CD14-positive monocyte (primary cell): ENCODE measurements at regions not wholly inside any gene's neighbourhood (a gene's known extent, or its start where the extent isn't known, plus 50 kb on each side); places are given as distances from the start of the nearest gene placed in this dataset.
A peak's percentile ranks its signal among the peaks of the same experiment; 100 is the strongest.

Experiments used
- DNase-seq, 3 donors: peaks; one replicate each; pipeline ENCODE4 v3.0.0-alpha.2; 2011 to 2022
- H2AFZ ChIP-seq: 2 replicates; pipeline ENCODE4 v1.6.0; 2012; ENCODE audit warnings: mild to moderate bottlenecking, low read depth, low read length, inconsistent platforms; ENCODE audit not compliant: insufficient read depth, poor library complexity, severe bottlenecking
- H3K27ac ChIP-seq, 2 donors: 1 replicate in 1 of 2; 2 replicates in 1 of 2; pipeline ENCODE4 v1.5.1; 2012 to 2013; ENCODE audit warnings: low read length in 2 of 2, control low read depth in 1 of 2, inconsistent platforms in 1 of 2, low read depth in 1 of 2, mild to moderate bottlenecking in 1 of 2
- H3K27me3 ChIP-seq, 2 donors: one replicate each; pipeline versions ENCODE4 v1.6.0 to v1.6.1; 2011 to 2013; ENCODE audit warnings: low read length in 2 of 2; ENCODE audit not compliant: control insufficient read depth in 2 of 2, insufficient read depth in 2 of 2
- H3K36me3 ChIP-seq, 2 donors: replicated peaks in 1 of 2; 1 replicate in 1 of 2; 2 replicates in 1 of 2; pipeline versions ENCODE4 v1.5.1 to v1.6.1; 2012 to 2013; ENCODE audit warnings: low read length in 2 of 2, control low read depth in 1 of 2, inconsistent platforms in 1 of 2, mild to moderate bottlenecking in 1 of 2; ENCODE audit not compliant: insufficient read depth in 2 of 2, control insufficient read depth in 1 of 2
- H3K4me1 ChIP-seq, 2 donors: 1 replicate in 1 of 2; 2 replicates in 1 of 2; pipeline versions ENCODE4 v1.5.1 to v1.6.1; 2012 to 2013; ENCODE audit warnings: low read length in 2 of 2, control low read depth in 1 of 2, inconsistent platforms in 1 of 2, mild to moderate bottlenecking in 1 of 2, moderate library complexity in 1 of 2; ENCODE audit not compliant: insufficient read depth in 2 of 2, control insufficient read depth in 1 of 2
- H3K4me2 ChIP-seq: replicated peaks from 2 replicates; pipeline ENCODE3; 2012; ENCODE audit warnings: low read length, moderate library complexity, mild to moderate bottlenecking; ENCODE audit not compliant: poor library complexity, severe bottlenecking; ENCODE audit errors: extremely low read depth
- H3K4me3 ChIP-seq, 3 experiments: fragments of 200-600 bp in 1 of 3; sonication (generic) in 1 of 3; replicated peaks in 1 of 3; 1 replicate in 2 of 3; 2 replicates in 1 of 3; pipeline ENCODE4 v1.5.1; 2011 to 2013; ENCODE audit warnings: low read length in 3 of 3, mild to moderate bottlenecking in 3 of 3, control low read depth in 2 of 3, low read depth in 2 of 3, inconsistent platforms in 1 of 3, moderate library complexity in 1 of 3
- H3K79me2 ChIP-seq: 2 replicates; pipeline ENCODE4 v1.6.0; 2012; ENCODE audit warnings: mild to moderate bottlenecking, control low read depth, inconsistent platforms, low read length, moderate library complexity; ENCODE audit not compliant: insufficient read depth
- H3K9ac ChIP-seq: 2 replicates; pipeline ENCODE4 v1.6.0; 2017; ENCODE audit warnings: low read length, mild to moderate bottlenecking; ENCODE audit not compliant: insufficient read depth, poor library complexity, severe bottlenecking
- H3K9me3 ChIP-seq, 2 donors: replicated peaks in 1 of 2; 1 replicate in 1 of 2; 2 replicates in 1 of 2; pipeline versions ENCODE4 v1.5.1 to v1.6.1; 2012 to 2013; ENCODE audit warnings: low read length in 2 of 2, control low read depth in 1 of 2; ENCODE audit not compliant: control insufficient read depth in 1 of 2, insufficient read depth in 1 of 2
- H4K20me1 ChIP-seq: 2 replicates; pipeline ENCODE4 v1.6.0; 2012; ENCODE audit warnings: mild to moderate bottlenecking, low read length, control low read depth, moderate library complexity; ENCODE audit not compliant: insufficient read depth
- H3K27ac Mint-ChIP-seq, 7 donors: one replicate each; pipeline ENCODE4 v1.8.0; 2020; ENCODE audit warnings: mild to moderate bottlenecking in 7 of 7, mixed read lengths in 7 of 7, moderate library complexity in 6 of 7, inconsistent platforms in 2 of 7
- H3K27me3 Mint-ChIP-seq, 3 donors: one replicate each; pipeline ENCODE4 v1.8.0; 2021 to 2022; ENCODE audit warnings: low read depth in 3 of 3, mild to moderate bottlenecking in 3 of 3, mixed read lengths in 3 of 3, moderate library complexity in 3 of 3, inconsistent platforms in 1 of 3
- H3K36me3 Mint-ChIP-seq, 2 donors: one replicate each; pipeline ENCODE4 v1.8.0; 2020; ENCODE audit warnings: mixed read lengths in 2 of 2, inconsistent platforms in 1 of 2, mild to moderate bottlenecking in 1 of 2
- H3K4me1 Mint-ChIP-seq: one replicate; pipeline ENCODE4 v1.8.0; 2020; ENCODE audit warnings: mild to moderate bottlenecking, mixed read lengths
- H3K4me3 Mint-ChIP-seq, 2 donors: one replicate each; pipeline ENCODE4 v1.8.0; 2020; ENCODE audit warnings: mild to moderate bottlenecking in 2 of 2, mixed read lengths in 2 of 2, moderate library complexity in 1 of 2
- H3K9me3 Mint-ChIP-seq, 7 donors: one replicate each; pipeline ENCODE4 v1.8.0; 2020 to 2022; ENCODE audit warnings: mixed read lengths in 7 of 7, mild to moderate bottlenecking in 6 of 7, moderate library complexity in 6 of 7, inconsistent platforms in 2 of 7
- CTCF ChIP-seq: fragments of 200-600 bp; IDR thresholded peaks from one replicate; pipeline ENCODE4 v1.8.0; 2022; ENCODE audit warnings: antibody characterized with exemption, mild to moderate bottlenecking
- WGBS: methylation state at CpG from one replicate; pipeline ENCODE4 v1.1.5; 2013; ENCODE audit warnings: missing lambda C conversion rate; ENCODE audit not compliant: insufficient coverage; 5-methylcytosine and 5-hydroxymethylcytosine counted together
- intact Hi-C, 2 donors: fragments of 100-400 bp; cut with micrococcal nuclease; formaldehyde crosslinking; loops; one replicate each; pipeline versions ENCODE4 v1.15.0 to v1.15.1; 2023

DNA sequence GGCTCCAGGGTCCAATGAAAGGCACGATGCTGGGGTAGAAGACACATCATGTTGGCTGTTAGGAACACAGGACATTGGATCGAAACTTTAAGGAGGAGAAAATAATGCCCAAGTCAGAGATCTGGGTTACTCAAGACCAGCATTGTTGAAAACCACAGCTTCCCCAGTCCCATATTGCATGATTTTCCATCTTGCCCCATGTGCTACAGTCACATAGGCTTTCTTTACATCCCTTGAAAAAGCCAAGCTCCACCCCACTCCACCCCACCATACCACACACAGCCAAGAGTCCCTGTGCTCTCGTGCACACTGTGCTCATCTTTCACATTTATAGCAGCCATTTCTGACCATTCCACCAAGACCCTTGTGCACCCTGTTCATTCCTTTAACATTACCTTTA is 636.2 kb downstream of the DIAPH3 start:
- no peaks in the 10 kb centered on the region for H3K36me3 ChIP-seq
- H3K4me1 ChIP-seq: peaks cover 0 to 14% of the 10 kb centered on the region in 2 donors
- intact Hi-C loops: no loop called here
- no peaks in the 10 kb centered on the region for H4K20me1 ChIP-seq
- H3K4me3 ChIP-seq: no peak overlapping the region
- no CpG with 5 or more reads among the region's 3 CpGs for WGBS
- Mint-ChIP-seq H3K9me3 (peaks cover 2 to 7% (median 4%) of the 10 kb centered on the region in 7 donors), H3K27ac (no peak overlapping the region), H3K27me3 (peaks cover 0 to 2% (median 0%) of the 10 kb centered on the region in 3 donors), H3K4me1 (peaks cover 18% of the 10 kb centered on the region), H3K36me3 (no peaks in the 10 kb centered on the region), H3K4me3 (peak overlapping the region in 1 of 2 donors; percentile 13)
- H3K27ac ChIP-seq: no peak overlapping the region
- H3K9ac ChIP-seq: no peak overlapping the region
- no peak for TF ChIP-seq CTCF
- H3K79me2 ChIP-seq: no peaks in the 10 kb centered on the region
- no peaks in the 10 kb centered on the region for H3K9me3 ChIP-seq
- no peaks in the 10 kb centered on the region for H3K27me3 ChIP-seq
- no peak overlapping the region for H2AFZ ChIP-seq
- DNase-seq: no peak
- H3K4me2 ChIP-seq: no peak overlapping the region

- Histone ChIP-seq H3K27ac (no peak overlapping the region), H3K4me2 (peak overlapping the region; percentile 10), H3K4me1 (peaks cover 0 to 14% of the 10 kb centered on the region in 2 donors), H4K20me1 (no peaks in the 10 kb centered on the region), H3K36me3 (no peaks in the 10 kb centered on the region), H3K79me2 (no peaks in the 10 kb centered on the region), H3K4me3 (peak overlapping the region in 1 of 3 experiments; percentile 21), H3K9me3 (no peaks in the 10 kb centered on the region), H2AFZ (peak overlapping the region; percentile 28), H3K9ac (no peak overlapping the region), H3K27me3 (no peaks in the 10 kb centered on the region)
- H3K27ac Mint-ChIP-seq: peak overlapping the region in 1 of 7 donors; percentile 7
- intact Hi-C loops: no loop called here
- 3% methylated on average over 5 of the region's 9 CpGs for WGBS
- peak overlapping the region; percentile 7 to 79 for H3K4me3 Mint-ChIP-seq
- peaks cover 18% of the 10 kb centered on the region for H3K4me1 Mint-ChIP-seq
- TF ChIP-seq CTCF: no peak
- peak in 2 of 3 donors; percentile 6 to 11 for DNase-seq
- H3K27me3 Mint-ChIP-seq: peaks cover 0 to 4% (median 0%) of the 10 kb centered on the region in 3 donors
- no peaks in the 10 kb centered on the region for H3K36me3 Mint-ChIP-seq
- peaks cover 0 to 2% (median 0%) of the 10 kb centered on the region in 7 donors for H3K9me3 Mint-ChIP-seq
Observed at GRCh38 chr13:59531571-59532091, 632.1 kb downstream of the DIAPH3 start.
